Activated T-cell treated with anti-CD3 and anti-CD28 coated beads, Interleukin-2, amount 50 U/mL, for 4 hours (primary cell): ENCODE measurements at regions not wholly inside any gene's neighbourhood (a gene's known extent, or its start where the extent isn't known, plus 50 kb on each side); places are given as distances from the start of the nearest gene placed in this dataset.

Experiments used
- ATAC-seq, 2 donors: fragments of 200-7000 bp; cut with Tn5 transposase; one replicate each; pipeline ENCODE4 v1.10.0; 2021
- DNase-seq: peaks from one replicate; pipeline ENCODE4 v3.0.0-alpha.2; 2020
- H3K27me3 Mint-ChIP-seq: one replicate; pipeline ENCODE4 v1.8.0; 2021; ENCODE audit warnings: low read depth, mixed read lengths
- H3K36me3 Mint-ChIP-seq: one replicate; pipeline ENCODE4 v1.8.0; 2022; ENCODE audit warnings: mixed read lengths; ENCODE audit not compliant: insufficient read depth
- H3K4me1 Mint-ChIP-seq: one replicate; pipeline ENCODE4 v1.8.0; 2021; ENCODE audit warnings: low read depth, mixed read lengths
- H3K4me3 Mint-ChIP-seq: one replicate; pipeline ENCODE4 v1.8.0; 2021; ENCODE audit warnings: mild to moderate bottlenecking, moderate library complexity, mixed read lengths
- H3K9me3 Mint-ChIP-seq: one replicate; pipeline ENCODE4 v1.8.0; 2021; ENCODE audit warnings: mixed read lengths

DNA sequence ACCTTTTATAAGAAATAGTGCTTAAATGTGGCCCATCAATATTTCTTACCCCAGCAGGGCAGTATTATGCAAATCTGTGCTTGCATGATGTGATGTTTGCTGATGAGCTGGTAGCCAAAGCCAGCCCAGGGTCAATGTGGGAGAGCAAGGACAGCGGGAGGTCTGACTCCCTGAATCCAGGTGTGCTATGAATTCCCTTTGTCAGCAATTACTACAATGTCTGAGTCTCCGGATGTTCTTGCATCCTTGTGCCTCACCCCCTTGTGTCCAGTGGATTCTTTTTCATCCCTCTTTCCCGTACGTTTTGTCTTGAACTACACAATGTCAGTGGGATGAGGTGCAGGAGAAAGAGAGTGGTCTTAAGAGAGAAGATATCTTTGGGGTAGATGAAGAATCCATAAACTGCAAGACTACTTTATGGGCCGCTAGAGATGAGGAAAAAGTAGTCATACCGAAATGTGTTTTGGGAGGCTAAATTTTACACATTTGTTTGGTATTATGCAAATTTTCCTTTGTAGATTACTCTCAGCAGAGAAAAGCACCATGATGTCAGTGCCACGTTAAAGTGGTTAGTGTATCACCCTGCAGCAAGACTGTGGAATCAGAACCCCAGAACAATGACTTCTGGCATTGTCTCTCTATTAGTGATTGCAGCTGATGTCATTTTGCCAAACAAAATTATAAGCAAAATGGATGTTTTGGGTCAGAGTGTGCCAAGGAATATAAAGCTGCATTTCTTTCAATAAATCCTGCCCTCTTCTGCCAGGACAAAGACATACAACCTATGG, 53.5 kb upstream of the TSHZ3 start:
- H3K36me3 Mint-ChIP-seq = no peaks in the 10 kb centered on the region
- H3K27me3 Mint-ChIP-seq = peaks cover 16% of the 10 kb centered on the region
- DNase-seq (no peak), ATAC-seq (no peak)
- no peaks in the 10 kb centered on the region for H3K9me3 Mint-ChIP-seq
- no peaks in the 10 kb centered on the region for H3K4me1 Mint-ChIP-seq
- H3K4me3 Mint-ChIP-seq = no peak overlapping the region

DNA sequence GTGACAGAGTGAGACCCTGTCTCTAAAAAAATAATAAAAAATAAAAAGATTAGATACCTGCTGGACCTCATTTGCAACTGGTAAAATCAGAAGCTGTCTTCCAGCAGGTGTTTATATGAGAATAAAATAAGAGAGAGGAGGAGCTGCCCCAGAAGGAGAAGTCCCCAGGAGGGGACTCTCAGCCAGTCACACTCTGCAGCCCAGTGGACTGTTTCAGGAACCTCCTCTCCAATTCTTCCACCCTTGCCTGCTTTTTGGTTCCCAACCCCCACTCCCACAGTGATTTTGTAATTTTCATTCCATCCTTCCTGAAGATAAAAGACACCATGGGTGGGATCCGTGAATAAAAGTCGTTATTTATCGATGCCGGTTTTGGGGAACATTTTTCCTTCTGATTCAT, 56.9 kb upstream of the TSHZ3 start:
- no peak for ATAC-seq
- Mint-ChIP-seq H3K36me3 (no peaks in the 10 kb centered on the region), H3K4me3 (no peak overlapping the region), H3K9me3 (peaks cover 3% of the 10 kb centered on the region), H3K4me1 (no peaks in the 10 kb centered on the region), H3K27me3 (peaks cover 13% of the 10 kb centered on the region)
- no peak for DNase-seq

DNA sequence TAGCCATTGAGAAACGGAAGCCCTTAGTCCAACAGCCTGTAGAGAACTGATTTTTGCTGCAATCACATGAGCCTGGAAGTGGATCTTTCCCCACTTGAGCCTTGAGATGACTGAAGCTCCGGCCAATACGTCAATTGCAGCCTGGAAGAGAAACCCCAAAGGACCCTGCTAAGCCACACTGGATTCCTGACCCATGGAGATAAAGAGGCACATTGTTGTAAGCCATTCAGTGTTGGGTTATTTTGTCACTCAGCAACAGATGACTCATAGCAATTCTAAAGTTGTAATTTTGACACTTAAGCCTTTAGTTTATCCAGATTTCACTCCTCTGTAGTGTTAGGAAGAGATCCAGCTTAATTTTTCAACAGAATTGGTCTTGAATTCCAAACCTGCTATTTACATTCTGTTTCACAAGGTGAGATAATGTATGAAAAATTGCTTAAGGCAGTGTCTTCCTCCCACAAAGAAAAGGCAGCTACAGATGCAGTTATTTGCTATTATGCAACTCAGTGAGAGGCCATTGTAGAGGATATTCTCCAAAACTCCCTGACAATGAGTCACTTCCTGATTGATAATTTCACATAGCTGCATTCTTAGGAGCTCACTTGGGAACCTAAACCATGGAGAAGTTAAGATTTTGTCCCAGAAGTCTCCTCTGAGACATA, 59.4 kb upstream of the TSHZ3 start:
- Mint-ChIP-seq H3K27me3 (peaks cover 13% of the 10 kb centered on the region), H3K36me3 (no peaks in the 10 kb centered on the region), H3K4me3 (no peak overlapping the region), H3K9me3 (peaks cover 3% of the 10 kb centered on the region), H3K4me1 (no peaks in the 10 kb centered on the region)
- DNase-seq (no peak), ATAC-seq (no peak)

DNA sequence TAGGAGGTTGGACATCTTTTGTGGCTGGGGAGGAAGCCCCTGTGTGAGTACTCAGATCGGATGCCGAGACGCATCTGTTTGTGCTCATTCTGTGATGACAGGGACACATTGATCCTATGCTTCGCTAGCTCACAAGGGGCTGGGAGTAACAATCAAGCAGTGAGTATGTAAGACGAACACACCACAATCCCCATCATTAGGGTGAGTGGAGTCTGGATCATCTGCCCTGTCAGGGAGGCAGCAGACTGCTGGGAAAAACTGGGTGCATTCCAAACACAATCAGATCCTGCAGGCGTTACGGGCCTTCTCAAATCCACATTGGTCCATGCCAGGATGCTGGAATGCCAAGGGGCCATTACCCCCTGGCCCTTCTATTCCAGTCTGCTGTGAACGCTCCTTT, 64.1 kb upstream of the TSHZ3 start:
- peaks cover 3% of the 10 kb centered on the region for H3K9me3 Mint-ChIP-seq
- no peak for ATAC-seq
- no peak for DNase-seq
- no peak overlapping the region for H3K4me3 Mint-ChIP-seq
- no peaks in the 10 kb centered on the region for H3K36me3 Mint-ChIP-seq
- no peaks in the 10 kb centered on the region for H3K4me1 Mint-ChIP-seq
- H3K27me3 Mint-ChIP-seq = peaks cover 11% of the 10 kb centered on the region

DNA sequence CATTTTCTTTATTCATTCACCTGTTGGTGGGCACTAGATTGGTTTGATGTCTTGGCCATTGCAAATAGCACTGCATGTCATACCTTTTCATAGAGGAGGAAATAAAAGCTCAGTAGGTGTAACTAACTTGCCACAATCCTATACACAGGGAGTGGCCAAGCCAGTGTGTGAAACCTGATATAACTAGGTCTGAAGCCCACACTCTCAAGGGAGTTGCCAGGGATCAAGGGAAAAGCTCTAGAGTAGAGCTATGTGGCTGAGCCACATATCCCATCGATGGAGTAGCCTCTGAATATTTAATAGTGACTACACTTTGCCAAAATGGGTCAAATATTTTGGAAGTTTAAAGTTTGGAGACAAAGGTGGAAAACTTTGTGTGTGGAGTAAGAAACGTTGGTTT, 66.1 kb upstream of the TSHZ3 start:
- H3K36me3 Mint-ChIP-seq = no peaks in the 10 kb centered on the region
- H3K4me3 Mint-ChIP-seq = no peak overlapping the region
- no peak for ATAC-seq
- no peaks in the 10 kb centered on the region for H3K4me1 Mint-ChIP-seq
- H3K27me3 Mint-ChIP-seq = peaks cover 11% of the 10 kb centered on the region
- peaks cover 3% of the 10 kb centered on the region for H3K9me3 Mint-ChIP-seq
- no peak for DNase-seq

DNA sequence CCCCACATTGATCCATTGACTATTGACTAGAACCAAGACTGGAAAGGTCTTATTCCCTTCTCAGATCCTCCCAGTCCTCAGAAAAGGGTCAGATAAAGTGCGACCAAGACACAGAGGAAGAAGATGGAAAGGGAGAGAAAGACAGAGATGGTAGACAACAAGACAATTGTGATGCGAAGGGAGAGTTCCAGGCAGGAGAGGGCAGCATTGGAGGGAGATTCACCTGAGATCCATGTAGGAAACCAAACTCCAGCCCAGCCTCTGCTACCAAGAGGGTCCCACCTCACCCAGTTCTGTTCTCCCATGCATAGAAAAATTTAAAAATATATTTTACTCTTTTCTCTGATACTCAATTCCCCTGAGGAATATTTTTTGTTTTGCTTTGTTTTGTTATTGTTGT, 67.3 kb upstream of the TSHZ3 start:
- ATAC-seq (no peak), DNase-seq (no peak)
- no peaks in the 10 kb centered on the region for H3K9me3 Mint-ChIP-seq
- H3K4me3 Mint-ChIP-seq = no peak overlapping the region
- H3K27me3 Mint-ChIP-seq = peaks cover 11% of the 10 kb centered on the region
- no peaks in the 10 kb centered on the region for H3K36me3 Mint-ChIP-seq
- H3K4me1 Mint-ChIP-seq = no peaks in the 10 kb centered on the region

DNA sequence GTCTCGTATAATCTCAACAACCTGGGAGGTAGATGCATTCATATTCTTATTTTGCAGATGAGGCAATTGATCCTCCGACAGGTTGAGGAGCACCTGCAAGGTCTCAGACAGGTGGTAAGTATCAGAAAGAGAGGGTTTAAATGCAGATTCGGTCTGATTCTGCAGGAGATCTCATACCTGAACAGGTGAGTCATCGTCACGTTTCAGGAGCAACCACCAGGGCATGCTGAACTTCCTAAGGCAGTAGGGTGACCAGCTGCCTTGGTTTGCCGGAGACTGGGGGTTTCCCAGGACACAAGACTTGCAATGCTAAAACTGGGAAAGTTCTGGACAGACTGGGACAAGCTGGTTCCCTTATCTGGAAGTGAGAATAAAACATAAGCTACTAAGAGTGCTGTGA, 68.8 kb upstream of the TSHZ3 start:
- no peaks in the 10 kb centered on the region for H3K9me3 Mint-ChIP-seq
- H3K27me3 Mint-ChIP-seq = peaks cover 11% of the 10 kb centered on the region
- no peak overlapping the region for H3K4me3 Mint-ChIP-seq
- H3K4me1 Mint-ChIP-seq = no peaks in the 10 kb centered on the region
- ATAC-seq = no peak
- no peak for DNase-seq
- H3K36me3 Mint-ChIP-seq = no peaks in the 10 kb centered on the region

DNA sequence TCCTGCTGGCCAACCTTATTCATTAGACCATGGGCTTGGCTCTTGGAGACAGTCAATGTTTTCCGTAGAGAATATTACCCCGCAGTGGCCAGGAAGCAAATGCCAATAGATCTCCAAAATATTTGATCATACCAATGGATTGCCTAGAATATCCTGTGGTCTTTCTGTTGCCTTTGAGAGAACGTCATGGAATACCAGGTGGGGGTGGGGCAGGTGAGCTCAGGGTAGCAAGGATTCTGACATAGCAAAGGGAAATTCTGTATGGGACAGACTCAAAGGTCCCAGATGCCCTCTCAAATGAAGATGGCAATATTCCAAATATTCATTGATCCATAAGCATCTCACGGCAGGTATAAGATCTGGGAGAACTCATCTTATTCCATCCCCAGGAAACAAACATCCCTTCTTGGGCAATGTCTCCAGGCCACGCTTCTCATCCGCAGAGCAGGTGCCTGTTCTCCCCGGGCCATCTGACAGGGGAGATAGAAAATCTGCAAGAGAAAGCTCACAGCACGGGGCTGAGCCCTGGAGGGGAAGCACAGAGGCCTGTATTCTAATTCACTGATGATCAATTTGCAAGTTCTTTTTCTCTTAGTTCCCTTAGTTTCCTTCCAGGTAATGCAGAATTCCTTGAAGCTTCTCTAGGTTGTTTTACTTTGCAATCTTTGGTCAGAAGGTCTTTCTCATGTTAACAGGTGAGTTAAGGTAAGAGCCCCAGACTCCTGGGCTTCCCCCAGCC, 69.6 kb upstream of the TSHZ3 start:
- DNase-seq = no peak
- Mint-ChIP-seq H3K4me3 (no peak overlapping the region), H3K27me3 (peaks cover 11% of the 10 kb centered on the region), H3K9me3 (no peaks in the 10 kb centered on the region), H3K36me3 (no peaks in the 10 kb centered on the region), H3K4me1 (no peaks in the 10 kb centered on the region)
- ATAC-seq = no peak

DNA sequence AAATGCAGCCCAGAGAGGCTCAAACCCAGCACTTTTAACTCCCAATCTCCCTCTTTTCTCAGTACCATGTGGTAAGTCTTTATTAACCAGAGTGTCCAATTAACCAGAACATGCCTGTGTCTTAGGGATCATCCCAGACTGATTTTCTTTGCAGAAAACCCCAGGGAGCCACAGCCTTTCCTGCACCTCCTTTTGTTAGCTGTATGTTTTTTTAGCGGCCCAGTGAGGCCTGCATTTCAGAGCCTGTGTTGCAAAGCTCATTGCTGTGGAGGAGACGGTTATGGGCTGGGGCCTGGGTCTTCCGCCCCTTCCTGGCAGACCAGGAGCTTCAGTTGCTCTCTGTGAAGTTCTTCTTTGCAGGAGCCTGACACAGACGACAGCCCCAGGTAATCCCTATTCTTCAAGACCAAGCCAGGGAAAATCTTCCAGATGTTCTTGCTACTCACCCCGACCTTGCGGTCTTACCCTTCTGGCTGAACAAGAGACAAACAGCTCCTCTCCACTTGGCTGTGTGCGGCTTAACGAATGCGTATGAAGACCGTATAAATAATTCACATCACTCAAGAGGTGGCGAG, 70.7 kb upstream of the TSHZ3 start:
- ATAC-seq (no peak), DNase-seq (no peak)
- peaks cover 8% of the 10 kb centered on the region for H3K27me3 Mint-ChIP-seq
- no peak overlapping the region for H3K4me3 Mint-ChIP-seq
- H3K9me3 Mint-ChIP-seq = no peaks in the 10 kb centered on the region
- H3K36me3 Mint-ChIP-seq = no peaks in the 10 kb centered on the region
- no peaks in the 10 kb centered on the region for H3K4me1 Mint-ChIP-seq

DNA sequence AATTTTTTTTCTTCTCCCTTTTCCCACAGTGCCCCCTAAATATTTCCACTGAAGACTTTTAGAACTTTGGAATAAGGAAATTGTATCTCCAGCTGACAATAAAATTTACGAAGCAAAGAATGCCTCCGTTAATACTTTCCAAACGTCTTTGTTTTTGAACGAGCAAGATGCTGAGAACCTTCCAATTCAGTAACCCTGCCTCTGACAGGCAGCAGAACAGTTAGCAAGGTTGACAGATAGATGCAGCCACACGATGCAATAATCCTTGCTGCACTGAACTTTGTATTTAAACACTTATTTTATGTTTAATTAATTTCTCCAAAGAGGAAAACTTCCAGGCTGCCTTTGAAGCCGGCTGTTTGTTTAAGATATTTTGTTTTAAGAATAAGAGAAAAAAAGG, 71.8 kb upstream of the TSHZ3 start:
- peaks cover 4% of the 10 kb centered on the region for H3K27me3 Mint-ChIP-seq
- no peaks in the 10 kb centered on the region for H3K4me1 Mint-ChIP-seq
- H3K4me3 Mint-ChIP-seq = no peak overlapping the region
- no peak for DNase-seq
- no peak for ATAC-seq
- H3K9me3 Mint-ChIP-seq = no peaks in the 10 kb centered on the region
- no peaks in the 10 kb centered on the region for H3K36me3 Mint-ChIP-seq

DNA sequence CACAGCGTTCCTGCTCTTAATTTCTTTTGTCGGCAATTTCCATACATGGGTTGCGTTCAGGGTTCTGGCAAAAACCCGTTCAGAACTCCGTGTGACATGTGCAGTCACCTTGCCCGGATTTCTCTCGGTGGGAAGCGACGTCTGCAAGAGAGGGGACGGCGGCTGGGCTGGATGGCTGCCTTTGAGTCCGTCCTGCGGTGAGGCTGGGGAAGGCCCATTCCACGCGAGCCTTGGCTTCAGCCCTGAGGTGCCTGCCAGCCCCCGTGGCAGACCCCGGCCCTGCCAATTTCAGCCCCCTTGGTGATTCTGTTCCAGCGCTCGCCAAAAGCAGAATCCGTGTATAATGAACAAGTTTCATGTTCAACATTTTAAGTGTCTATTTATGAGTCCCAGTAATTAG, 72.6 kb upstream of the TSHZ3 start:
- H3K36me3 Mint-ChIP-seq = no peaks in the 10 kb centered on the region
- no peak overlapping the region for H3K4me3 Mint-ChIP-seq
- H3K9me3 Mint-ChIP-seq = no peaks in the 10 kb centered on the region
- H3K4me1 Mint-ChIP-seq = no peaks in the 10 kb centered on the region
- DNase-seq (no peak), ATAC-seq (no peak)
- peaks cover 3% of the 10 kb centered on the region for H3K27me3 Mint-ChIP-seq

DNA sequence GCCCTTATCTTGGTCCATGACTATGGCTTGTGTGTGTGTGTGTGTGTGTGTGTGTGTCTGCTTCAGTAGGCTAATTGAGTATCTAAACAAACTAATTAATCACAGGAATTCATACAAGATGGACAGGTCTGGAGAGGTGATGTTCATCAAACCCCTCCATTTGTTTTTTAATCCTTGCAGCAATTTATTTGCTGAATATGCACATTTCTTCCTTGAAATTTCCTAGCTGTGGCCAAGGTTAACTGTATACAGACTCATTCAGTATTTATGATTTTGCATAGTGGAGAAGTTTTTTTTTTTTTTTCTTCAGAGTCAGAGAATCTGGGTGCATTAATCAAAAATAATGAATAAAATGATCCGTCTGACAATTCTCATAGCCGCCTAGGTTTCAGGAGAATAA, 74.7 kb upstream of the TSHZ3 start:
- ATAC-seq (no peak), DNase-seq (no peak)
- H3K4me1 Mint-ChIP-seq = no peaks in the 10 kb centered on the region
- H3K27me3 Mint-ChIP-seq = peaks cover 8% of the 10 kb centered on the region
- H3K36me3 Mint-ChIP-seq = no peaks in the 10 kb centered on the region
- H3K4me3 Mint-ChIP-seq = no peak overlapping the region
- no peaks in the 10 kb centered on the region for H3K9me3 Mint-ChIP-seq

DNA sequence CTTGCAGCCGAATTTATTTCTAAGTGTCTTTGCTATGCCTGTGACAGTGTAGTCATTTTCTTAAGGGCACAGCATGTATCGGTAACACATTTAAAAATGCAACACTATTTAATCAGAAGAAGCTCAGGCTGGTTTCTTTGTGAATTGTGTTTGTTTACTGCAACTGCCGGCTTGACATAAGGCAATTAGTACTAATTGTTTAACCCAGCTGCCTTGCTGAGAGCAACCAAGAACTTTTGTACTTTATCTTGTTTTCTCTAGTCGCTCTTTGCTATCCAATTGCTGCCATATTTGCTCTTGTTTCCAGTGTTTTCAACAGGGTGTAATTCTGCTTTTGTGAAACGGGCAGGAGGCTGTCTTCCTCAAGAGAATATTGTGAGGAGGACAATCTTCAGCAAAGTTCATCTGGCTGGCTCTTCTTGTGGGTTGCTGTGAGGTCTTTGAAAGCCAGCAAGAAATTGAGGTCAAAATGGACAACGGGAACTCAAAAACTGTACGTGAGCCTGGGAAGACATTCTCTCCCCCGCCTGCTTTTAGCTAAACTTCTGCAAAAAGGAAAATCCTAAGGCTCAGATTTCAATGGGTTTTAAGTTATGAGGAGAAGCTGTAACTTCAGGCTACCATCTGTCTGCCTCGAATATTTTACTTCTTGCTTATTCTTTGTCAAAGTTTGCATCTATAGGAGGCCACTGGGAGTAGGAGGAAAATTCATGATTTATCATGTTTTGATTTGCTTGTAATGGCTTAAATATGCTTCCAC, 75.8 kb upstream of the TSHZ3 start:
- no peak for ATAC-seq
- no peak overlapping the region for H3K4me3 Mint-ChIP-seq
- H3K9me3 Mint-ChIP-seq = no peaks in the 10 kb centered on the region
- no peaks in the 10 kb centered on the region for H3K4me1 Mint-ChIP-seq
- H3K36me3 Mint-ChIP-seq = no peaks in the 10 kb centered on the region
- no peak for DNase-seq
- peaks cover 8% of the 10 kb centered on the region for H3K27me3 Mint-ChIP-seq

DNA sequence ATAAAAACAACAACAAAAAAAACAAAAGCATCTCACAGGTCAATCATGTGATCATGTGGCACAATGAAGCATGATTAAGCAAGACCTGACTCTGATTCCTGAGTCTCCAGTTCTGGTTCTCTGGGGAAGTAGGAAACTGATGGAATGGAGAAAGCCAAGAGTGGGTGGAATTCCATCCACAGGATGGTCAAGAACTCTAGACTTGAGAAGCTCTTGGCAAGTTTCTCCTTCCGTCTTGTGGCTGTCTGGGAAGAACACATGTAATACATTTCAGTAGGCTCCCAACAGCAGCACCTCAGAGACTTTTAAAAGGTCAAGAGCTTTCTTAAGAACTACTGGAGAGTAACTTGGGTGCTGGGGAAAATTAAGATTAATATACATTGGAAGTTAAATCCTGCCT, 78.6 kb upstream of the TSHZ3 start:
- H3K36me3 Mint-ChIP-seq = no peaks in the 10 kb centered on the region
- ATAC-seq (no peak), DNase-seq (no peak)
- H3K27me3 Mint-ChIP-seq = peaks cover 11% of the 10 kb centered on the region
- H3K9me3 Mint-ChIP-seq = no peaks in the 10 kb centered on the region
- no peak overlapping the region for H3K4me3 Mint-ChIP-seq
- no peaks in the 10 kb centered on the region for H3K4me1 Mint-ChIP-seq
